Umbilical cord (tissue), 1 donor: ENCODE measurements at regions not wholly inside any gene's neighbourhood (a gene's known extent, or its start where the extent isn't known, plus 50 kb on each side); places are given as distances from the start of the nearest gene placed in this dataset.

ENCODE experiments used
- DNase-seq: peaks from one replicate; pipeline ENCODE4 v3.0.0-alpha.2; 2015; ENCODE audit warnings: low spot score

GRCh38 chr4:144903953-144904711 is 193.9 kb downstream of the ANAPC10 start:
- DNase-seq, result no peak

GRCh38 chr4:144905286-144905685 is 192.7 kb downstream of the ANAPC10 start:
- no peak for DNase-seq

GRCh38 chr4:144906181-144906925 is 191.6 kb downstream of the ANAPC10 start:
- DNase-seq, result no peak

GRCh38 chr4:144910723-144911122 is 187.3 kb downstream of the ANAPC10 start:
- no peak for DNase-seq
